ENCODE measurements at regions not wholly inside any gene's neighbourhood (a gene's known extent, or its start where the extent isn't known, plus 50 kb on each side); places are given as distances from the start of the nearest gene placed in this dataset.

DNA sequence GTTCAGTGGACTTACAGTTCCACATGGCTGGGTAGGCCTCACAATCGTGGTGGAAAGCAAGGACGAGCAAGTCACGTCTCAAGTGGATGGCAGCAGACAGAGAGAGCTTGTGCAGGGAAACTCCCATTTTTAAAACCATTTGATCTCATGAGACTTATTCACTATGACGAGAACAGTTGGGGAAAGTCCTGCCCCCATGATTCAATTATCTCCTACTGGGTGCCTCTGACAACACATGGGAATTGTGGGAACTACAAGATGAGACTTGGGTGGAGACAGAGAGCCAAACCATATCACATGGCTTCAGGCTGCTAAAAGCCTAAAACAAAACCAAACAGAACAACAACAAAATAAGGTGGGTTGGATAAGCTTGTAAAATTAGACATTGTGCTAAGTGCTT, 194.4 kb upstream of the CPEB2 start:
- WGBS, 2 donors = 86 to 92% methylated on average over 4 of the region's 4 CpGs
- DNase-seq = no peak
- Histone ChIP-seq H3K4me1 (no peaks in the 10 kb centered on the region), H3K27me3 (no peaks in the 10 kb centered on the region), H3K4me3 (no peak overlapping the region), H3K36me3 (no peaks in the 10 kb centered on the region), H3K27ac (no peak overlapping the region), H3K9me3 (no peaks in the 10 kb centered on the region)
- ATAC-seq (ENCODE audit: low FRiP score in 2 of 2) = no peak
- TF ChIP-seq POLR2A (IDR thresholded peaks at IDR 0.05) (no peak), POLR2AphosphoS5 (IDR thresholded peaks at IDR 0.05) (no peak), EP300 (IDR thresholded peaks at IDR 0.05) (no peak)
- TF ChIP-seq, protein P1, sequence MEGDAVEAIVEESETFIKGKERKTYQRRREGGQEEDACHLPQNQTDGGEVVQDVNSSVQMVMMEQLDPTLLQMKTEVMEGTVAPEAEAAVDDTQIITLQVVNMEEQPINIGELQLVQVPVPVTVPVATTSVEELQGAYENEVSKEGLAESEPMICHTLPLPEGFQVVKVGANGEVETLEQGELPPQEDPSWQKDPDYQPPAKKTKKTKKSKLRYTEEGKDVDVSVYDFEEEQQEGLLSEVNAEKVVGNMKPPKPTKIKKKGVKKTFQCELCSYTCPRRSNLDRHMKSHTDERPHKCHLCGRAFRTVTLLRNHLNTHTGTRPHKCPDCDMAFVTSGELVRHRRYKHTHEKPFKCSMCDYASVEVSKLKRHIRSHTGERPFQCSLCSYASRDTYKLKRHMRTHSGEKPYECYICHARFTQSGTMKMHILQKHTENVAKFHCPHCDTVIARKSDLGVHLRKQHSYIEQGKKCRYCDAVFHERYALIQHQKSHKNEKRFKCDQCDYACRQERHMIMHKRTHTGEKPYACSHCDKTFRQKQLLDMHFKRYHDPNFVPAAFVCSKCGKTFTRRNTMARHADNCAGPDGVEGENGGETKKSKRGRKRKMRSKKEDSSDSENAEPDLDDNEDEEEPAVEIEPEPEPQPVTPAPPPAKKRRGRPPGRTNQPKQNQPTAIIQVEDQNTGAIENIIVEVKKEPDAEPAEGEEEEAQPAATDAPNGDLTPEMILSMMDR (IDR thresholded peaks at IDR 0.05) = no peak

DNA sequence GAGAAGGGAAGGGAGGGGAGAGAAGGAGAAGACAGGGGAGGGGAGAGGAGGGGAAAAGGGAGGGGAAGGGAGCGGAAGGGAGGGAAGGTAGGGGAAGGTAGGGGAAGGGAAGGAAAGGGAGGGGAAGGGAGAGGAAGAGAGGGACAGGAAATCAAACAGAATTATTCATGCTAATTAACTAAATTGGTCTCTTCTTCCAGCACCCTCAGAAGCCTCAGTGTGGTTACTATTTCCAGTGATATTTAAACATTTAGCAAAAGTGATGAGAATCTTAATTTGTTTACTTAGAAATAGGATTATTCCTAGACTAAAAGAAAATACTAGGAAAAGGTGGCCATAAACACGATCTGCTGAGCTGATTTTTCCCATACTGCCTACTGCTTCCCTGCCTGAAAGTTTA, 193.1 kb upstream of the CPEB2 start:
- H3K4me3 ChIP-seq = no peak overlapping the region
- ATAC-seq (ENCODE audit: low FRiP score in 2 of 2) = no peak
- H3K27ac ChIP-seq = no peak overlapping the region
- no peaks in the 10 kb centered on the region for H3K9me3 ChIP-seq
- no peaks in the 10 kb centered on the region for H3K27me3 ChIP-seq
- TF ChIP-seq, protein P1 (IDR thresholded peaks at IDR 0.05) = no peak
- TF ChIP-seq EP300 (IDR thresholded peaks at IDR 0.05) (no peak), POLR2AphosphoS5 (IDR thresholded peaks at IDR 0.05) (no peak), POLR2A (IDR thresholded peaks at IDR 0.05) (no peak)
- no peak for DNase-seq
- H3K4me1 ChIP-seq = no peaks in the 10 kb centered on the region
- no peaks in the 10 kb centered on the region for H3K36me3 ChIP-seq
- WGBS, 2 donors = 75 to 86% methylated on average over 2 of the region's 2 CpGs

DNA sequence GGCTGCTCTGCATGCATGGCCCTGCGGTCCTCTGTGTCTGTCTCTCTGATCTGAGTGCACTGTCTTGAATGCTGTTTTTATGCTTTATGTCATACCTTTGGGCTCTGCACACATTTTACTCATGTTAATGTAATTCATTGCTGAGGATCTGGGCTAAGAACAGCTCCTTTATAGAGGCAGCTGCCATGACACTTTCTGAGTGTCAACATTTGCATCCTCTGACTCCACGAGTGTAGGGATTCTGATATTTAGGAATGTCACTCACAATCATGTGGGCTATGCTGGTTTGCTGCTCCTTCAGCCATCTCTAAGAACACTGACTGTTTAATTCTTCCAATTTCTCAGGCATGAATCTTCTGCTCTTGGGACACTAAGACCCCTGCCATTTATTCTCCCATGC, 192.2 kb upstream of the CPEB2 start:
- Histone ChIP-seq H3K27ac (no peak overlapping the region), H3K27me3 (no peaks in the 10 kb centered on the region), H3K9me3 (no peaks in the 10 kb centered on the region), H3K36me3 (no peaks in the 10 kb centered on the region), H3K4me3 (no peak overlapping the region), H3K4me1 (no peaks in the 10 kb centered on the region)
- no peak for DNase-seq
- ATAC-seq (ENCODE audit: low FRiP score in 2 of 2) = no peak
- WGBS, 2 donors = 92 to 94% methylated on average over 2 of the region's 2 CpGs
- no peak for TF ChIP-seq POLR2AphosphoS5 (IDR thresholded peaks at IDR 0.05)
- no peak for TF ChIP-seq EP300 (IDR thresholded peaks at IDR 0.05)
- TF ChIP-seq, protein P1 (IDR thresholded peaks at IDR 0.05) = no peak
- TF ChIP-seq POLR2A (IDR thresholded peaks at IDR 0.05) = no peak

DNA sequence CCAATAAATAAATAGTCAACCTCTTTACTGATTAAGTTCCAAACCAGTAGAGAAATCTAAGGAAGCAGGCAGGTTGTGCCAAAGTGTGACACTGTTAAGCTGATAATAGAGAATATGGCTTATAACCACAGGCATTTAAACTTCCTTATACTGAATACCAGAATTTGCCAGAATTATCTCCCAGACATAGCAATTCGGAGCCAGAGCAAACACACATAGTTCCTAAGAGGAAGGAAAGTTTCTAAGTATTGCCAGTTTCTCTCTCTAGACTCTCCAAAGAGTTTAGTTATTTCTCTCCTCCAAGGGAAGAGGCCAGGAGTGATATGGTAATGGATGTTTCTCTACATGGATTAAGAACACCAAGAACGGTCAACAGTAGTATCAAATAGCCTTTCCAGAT, 191.7 kb upstream of the CPEB2 start:
- no peak for TF ChIP-seq POLR2AphosphoS5 (IDR thresholded peaks at IDR 0.05)
- no peak for TF ChIP-seq POLR2A (IDR thresholded peaks at IDR 0.05)
- TF ChIP-seq, protein P1 (IDR thresholded peaks at IDR 0.05) = no peak
- no peak for TF ChIP-seq EP300 (IDR thresholded peaks at IDR 0.05)
- Histone ChIP-seq H3K27me3 (no peaks in the 10 kb centered on the region), H3K4me1 (no peaks in the 10 kb centered on the region), H3K36me3 (no peaks in the 10 kb centered on the region), H3K4me3 (no peak overlapping the region), H3K9me3 (no peaks in the 10 kb centered on the region), H3K27ac (no peak overlapping the region)
- no peak for DNase-seq
- ATAC-seq (ENCODE audit: low FRiP score in 2 of 2) = no peak
- WGBS, 2 donors = 57 to 65% methylated on average over 2 of the region's 2 CpGs

DNA sequence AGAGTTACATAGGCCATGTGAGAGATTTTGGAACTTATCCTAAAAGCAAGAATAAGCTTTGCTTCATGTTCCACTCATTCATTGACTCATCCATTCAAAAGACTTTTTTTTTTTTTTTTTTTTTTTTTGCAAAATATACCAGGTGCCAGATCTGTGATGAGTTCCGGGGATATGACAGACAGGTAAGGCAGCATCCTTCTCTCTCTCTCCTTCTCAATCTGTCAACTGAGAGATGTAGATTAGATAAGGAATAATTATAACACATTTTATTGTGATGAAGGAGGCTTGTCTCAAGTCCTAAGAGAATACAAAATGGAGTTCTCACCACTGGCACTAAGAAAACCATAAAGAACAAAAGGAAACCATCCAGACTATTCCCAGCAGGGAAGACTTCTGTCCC, 190.2 kb upstream of the CPEB2 start:
- H3K27ac ChIP-seq = no peak overlapping the region
- DNase-seq = no peak
- WGBS, 2 donors = 90 to 100% methylated on average over 1 of the region's 1 CpG
- H3K36me3 ChIP-seq = no peaks in the 10 kb centered on the region
- ATAC-seq (ENCODE audit: low FRiP score in 2 of 2) = no peak
- H3K4me1 ChIP-seq = peaks cover 0 to 3% (median 0%) of the 10 kb centered on the region in 4 donors
- no peak overlapping the region for H3K4me3 ChIP-seq
- no peak for TF ChIP-seq POLR2AphosphoS5 (IDR thresholded peaks at IDR 0.05)
- no peak for TF ChIP-seq EP300 (IDR thresholded peaks at IDR 0.05)
- TF ChIP-seq POLR2A (IDR thresholded peaks at IDR 0.05) = no peak
- TF ChIP-seq, protein P1 (IDR thresholded peaks at IDR 0.05) = no peak
- H3K9me3 ChIP-seq = no peaks in the 10 kb centered on the region
- no peaks in the 10 kb centered on the region for H3K27me3 ChIP-seq
